Embryonic facial prominence (tissue), 1 donor: ENCODE measurements at regions not wholly inside any gene's neighbourhood (a gene's known extent, or its start where the extent isn't known, plus 50 kb on each side); places are given as distances from the start of the nearest gene placed in this dataset.
"Not testable (repeated sequence)": the region's sequence is repeated elsewhere in the genome, so short reads cannot be mapped to it uniquely, and the experiment has no call there.

ENCODE experiments used
- DNase-seq: peaks from one replicate; pipeline ENCODE4 v3.0.0-alpha.2; 2016; ENCODE audit errors: extremely low spot score

- not testable (repeated sequence) for DNase-seq
Observed at GRCh38 chr3:48101301-48101650, 85.1 kb upstream of the MAP4 start.

DNA sequence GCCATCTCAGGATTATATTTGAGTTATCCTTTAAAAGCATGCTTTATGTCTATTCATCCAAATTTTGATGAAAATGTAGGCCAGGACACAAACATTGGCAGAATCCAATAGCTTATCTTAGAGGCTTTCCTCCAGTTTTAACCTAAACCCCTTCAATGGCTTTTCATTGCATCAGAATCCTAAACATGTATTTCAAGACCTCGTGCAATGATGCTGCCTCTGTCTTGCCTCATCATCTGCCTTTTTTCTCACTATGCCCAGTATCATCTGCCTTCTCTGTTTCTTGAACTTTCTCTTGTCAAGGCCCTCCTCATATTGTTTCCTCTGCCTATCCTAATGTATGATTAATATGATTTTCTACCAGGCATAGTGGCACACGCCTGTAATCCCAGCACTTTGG is 76.1 kb upstream of the MAP4 start:
- no peak for DNase-seq

DNA sequence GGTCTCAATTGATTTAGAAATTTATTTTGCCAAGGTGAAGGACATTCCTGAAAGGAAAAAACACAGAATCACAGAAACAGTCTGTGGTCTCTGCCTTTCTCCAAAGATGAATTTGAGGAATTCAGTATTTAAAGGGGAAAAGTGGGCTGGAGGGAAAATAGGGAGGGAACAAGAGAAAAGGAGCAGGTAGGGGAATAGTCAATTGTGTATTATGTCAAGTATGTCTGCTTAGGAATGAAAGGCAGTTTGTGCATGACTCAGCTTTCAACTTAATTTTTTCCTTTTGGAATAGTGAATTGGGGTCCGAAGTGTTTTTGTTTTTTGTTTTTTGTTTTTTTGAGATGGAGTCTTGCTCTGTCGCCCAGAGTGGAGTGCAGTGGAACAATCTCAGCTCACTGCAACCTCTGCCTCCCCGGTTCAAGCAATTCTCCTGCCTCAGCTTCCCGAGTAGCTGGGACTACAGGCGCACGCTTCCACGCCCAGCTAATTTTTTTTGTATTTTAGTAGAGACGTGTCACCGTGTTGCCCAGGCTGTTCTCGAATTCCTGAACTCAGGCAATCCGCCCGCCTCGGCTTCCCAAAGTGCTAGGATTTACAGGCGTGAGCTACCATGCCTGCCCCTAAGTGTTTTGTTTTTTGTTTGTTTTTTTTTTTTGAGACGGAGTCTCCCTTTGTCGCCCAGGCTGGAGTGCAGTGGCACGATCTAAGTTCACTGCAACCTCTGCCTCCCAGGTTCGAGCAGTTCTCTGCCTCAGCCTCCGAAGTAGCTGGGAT is 74.1 kb upstream of the MAP4 start:
- DNase-seq: no peak

DNA sequence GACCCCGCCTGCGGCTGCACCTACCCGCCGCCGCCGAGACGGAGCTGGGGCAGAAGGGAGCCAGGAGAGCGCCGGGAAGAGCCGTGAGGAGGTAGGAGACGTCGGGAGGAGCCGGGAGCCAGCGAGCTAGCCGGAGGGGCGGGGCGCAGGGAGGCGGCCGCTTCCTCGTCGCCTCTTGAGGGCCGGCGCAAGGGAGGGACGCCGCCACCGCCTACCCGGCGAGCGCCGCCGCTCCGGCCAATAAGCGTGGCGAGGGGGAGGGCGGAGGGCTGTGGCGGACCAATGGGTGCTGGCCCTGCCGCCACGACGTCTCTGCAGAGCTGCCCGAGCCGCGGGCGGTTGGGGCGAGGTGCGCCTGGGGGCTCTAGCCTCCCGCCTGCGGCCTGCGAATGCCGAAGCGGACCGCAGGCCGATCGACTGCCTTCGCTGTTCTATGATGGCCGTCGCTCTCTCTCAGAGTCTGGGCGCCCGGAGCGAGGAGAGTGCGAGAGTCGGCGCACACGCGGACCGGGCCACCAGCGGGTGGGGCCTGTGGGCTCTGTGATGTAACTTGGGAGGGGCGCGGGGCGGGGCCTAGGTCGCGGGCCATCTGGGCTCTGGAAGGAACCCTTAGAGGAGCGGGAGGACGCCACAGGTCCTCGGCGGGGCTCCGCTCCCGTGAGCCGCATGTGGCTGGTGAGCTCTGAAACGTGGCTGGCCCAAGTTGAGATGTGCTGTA is 72.7 kb upstream of the MAP4 start:
- peak; percentile 93 for DNase-seq

DNA sequence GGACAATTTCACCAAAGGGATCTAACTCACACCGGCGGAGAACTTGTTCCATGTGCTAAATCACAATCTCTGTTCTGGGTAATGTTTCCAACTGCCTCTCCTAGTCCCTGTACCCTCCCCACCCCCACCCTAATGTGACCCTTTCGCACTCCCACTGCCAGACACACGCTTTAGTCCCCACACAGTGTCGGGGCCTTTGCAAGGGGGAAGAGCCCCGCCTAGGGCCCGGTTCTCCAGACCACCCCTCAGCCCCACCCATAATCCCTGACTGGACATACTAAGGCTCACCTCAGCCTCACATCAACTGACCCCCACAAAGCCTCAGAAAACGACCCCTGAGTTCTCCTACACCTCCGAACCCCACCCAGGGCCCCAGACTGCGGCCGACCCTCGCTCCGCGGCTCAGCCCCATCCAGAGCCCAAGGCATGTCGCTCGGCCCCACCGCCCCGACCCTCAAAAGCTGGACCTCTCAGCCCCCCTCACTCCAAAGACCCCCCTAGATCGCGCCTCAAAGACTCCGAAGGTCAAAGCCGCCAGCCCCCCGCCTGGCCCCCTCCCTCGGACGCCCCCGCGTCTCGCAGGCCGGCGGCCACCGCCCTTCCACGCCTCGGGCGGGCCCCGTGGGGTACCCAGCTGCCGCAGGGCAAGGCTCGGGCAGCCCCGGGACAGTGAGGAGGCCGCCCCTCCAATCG is 72.0 kb upstream of the MAP4 start:
- peak; percentile 13 for DNase-seq

DNA sequence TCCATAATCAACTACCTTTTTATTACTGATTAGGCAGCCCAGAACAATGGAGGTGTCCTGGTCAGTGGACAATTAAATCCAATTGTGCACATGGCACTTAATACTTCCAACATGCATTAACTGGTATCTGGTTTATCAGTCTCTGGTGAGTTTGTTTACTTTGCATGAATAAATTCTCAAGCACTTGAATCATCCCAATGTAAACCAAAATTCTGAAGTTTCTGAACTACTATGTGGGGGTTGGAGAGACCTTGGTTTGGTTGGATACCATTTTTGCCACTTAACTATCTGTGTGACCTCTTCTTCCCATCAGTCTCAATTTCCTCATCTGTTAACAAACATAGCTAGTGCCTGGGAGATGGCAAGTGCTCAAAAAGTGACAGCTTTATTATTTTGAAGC is 70.5 kb upstream of the MAP4 start:
- no peak for DNase-seq

DNA sequence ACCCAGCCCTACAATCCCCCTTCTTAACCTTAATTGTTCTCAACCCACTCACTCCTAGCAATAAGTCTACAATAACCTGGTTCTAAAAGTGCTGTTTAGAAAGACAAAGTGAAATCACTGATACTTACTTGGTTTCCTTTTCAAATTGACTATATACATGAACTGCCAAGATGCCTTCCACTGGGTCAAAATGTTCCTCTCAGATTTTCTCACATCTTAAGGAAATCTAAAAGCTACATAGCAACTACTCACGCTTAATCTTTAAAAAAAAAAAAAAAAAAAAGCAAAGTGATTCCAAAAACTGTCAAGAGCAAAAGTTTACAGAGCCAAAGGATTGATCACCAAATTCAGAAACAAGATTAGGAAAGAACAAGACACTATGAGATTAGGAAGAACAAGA is 68.7 kb upstream of the MAP4 start:
- DNase-seq: no peak

DNA sequence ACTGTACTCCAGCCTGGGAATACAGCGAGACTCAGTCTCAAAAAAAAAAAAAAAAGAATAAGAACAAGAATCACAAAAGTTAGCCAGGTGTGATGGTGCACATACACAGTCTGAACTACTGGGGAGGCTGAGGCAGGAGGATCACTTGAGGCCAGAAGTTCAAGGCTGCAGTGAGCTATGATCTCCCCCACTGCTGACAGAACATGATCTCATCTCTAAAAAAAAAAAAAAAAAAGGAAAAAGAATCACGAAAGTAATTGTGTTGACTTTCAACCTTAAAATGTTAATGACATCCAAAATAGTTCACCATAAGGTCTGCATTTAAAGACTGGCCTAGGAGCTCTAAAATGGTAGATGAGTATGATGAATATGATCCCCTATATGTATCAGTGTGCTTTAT is 68.0 kb upstream of the MAP4 start:
- DNase-seq: no peak

DNA sequence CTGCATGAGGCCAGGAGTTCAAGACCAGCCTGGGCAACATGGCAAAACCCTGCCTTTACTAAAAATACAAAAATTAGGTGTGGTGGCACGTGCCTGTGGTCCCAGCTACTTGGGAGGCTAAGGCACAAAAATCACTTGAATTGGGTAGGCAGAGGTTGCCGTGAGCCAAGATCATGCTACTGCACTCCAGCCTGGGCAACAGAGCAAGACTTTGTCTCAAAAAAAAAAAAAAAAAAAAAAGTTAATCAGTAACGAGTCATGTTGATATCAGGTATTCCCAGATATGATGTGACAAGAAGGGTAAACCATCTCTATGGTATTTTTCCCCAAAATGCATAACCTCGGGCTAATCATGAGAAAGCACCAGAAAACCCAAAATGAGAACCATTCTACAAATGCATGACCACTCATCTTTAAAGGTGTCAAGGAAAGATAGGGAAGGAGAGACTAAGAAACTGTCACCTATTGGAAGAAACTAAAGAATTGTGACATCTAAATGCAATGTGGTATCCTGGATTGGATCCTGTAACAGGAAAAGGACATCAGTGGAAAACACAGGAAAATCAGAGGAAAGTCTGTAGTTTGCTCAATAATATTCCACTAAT is 66.5 kb upstream of the MAP4 start:
- DNase-seq: no peak

DNA sequence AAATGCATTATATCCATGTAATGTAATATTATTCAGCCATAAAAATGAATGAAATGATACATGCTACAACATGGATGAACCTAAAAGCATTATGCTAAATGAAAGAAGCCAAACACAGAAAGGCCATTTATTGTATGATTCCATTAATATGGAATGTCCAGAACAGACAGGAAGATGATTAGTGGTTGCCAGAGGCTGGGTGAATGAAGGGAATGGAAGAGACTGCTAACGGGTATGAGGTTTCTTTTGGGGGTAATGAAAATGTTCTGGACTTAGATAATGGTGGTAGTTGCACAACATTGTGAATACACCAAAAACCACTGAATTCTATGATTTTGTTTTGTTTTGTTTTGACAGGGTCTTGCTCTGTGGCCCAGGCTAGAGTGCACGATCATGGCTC is 61.6 kb upstream of the MAP4 start:
- DNase-seq: no peak

DNA sequence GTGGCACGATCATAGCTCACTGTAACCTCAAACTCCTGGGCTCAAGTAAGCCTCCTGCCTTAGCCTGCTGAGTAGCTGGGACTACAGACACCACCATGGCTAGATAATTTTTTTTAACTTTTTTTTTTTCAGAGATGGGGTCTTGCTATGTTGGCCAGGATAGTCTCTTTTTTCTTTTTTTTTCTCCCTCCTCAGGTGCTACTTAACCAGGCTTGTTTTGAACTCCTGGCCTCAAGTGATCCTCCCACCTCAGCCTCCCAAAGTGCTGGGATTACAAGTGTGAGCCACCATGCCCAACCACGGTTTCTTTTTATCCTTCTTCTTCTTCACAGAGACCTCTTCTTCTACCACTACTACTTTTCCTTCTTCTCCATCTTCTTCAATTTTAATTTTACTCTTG is 53.8 kb upstream of the MAP4 start:
- no peak for DNase-seq

DNA sequence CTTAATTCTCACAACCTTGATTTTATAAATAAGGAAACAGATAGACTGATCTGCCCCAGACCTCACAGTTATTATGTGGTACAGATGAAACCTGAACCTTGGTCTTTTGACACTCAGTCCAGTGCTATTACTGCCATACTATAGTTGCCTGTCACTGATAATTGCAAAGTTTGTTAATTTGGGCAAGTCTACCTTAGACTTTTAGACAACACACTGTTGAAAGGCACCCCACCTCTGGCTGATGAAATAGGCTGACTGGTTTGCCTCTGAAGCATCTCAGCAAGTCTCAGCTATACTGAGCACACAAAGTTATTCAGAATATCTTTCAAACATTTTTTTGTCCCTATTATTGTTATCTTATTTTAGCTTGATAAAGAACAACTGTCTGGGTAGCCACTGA is 53.1 kb upstream of the MAP4 start:
- DNase-seq: no peak

DNA sequence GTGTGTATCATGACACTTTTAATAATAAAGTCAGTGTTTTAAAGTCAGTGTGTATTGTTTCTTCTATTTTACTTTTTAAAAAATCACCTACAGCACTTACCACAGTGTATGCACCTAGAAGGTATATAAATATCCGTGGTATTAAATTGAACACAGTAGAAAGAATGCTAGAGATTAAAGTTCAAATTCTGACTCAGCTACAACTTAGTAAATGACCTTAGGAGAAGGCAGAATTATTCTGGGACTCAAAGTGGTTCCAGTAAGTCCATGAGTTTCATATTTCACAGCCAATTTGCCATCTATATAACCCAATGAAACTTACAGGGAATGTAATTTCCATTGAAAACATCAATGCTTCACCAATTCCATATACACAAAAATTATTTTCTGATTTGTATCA is 52.7 kb upstream of the MAP4 start:
- no peak for DNase-seq

DNA sequence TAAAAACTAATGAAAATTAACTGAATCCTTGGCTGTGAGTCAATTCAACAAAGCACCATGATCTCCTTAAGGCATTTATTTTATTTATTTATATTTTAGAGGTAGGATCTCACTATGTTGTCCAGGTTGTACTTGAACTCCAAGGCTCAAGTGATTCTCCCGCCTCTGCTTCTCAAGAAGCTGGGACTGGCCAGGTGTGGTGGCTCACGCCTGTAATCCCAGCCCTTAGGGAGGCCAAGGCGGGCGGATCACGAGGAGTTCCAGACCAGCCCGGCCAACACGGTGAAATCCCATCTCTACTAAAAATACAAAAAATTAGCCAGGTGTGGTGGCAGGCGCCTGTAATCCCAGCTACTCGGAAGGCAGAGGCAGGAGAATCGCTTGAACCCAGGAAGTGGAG is 52.1 kb upstream of the MAP4 start:
- not testable (repeated sequence) for DNase-seq

DNA sequence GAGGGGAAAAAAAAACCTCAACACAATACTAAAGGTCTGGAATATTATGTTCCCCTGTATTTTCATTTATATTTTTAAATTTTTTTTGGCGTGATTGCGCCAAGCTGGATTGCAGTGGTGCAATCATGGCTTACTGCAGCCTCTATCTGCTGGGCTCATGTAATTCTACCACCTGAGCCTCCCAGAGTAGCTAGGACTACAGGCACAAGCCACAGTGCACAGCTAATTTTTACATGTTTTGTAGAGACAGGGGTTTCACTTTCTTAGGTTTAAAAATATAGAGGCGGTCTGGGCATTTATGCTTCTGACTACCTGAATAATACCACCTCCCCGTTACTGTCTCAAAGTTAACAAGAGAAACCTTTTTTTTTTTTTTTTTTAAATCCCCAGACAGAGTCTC is 51.1 kb upstream of the MAP4 start:
- no peak for DNase-seq
